ENCODE measurements at regions not wholly inside any gene's neighbourhood (a gene's known extent, or its start where the extent isn't known, plus 50 kb on each side); places are given as distances from the start of the nearest gene placed in this dataset.

GRCh38 chr18:78622907-78623541 is 356.6 kb upstream of the SALL3 start:
- DNase-seq (ENCODE audit: low read depth in 2 of 2), result no peak

- DNase-seq (ENCODE audit: low read depth in 2 of 2), result no peak
These were observed 354.9 kb upstream of the SALL3 start for GRCh38 chr18:78624646-78625279.

GRCh38 chr18:78625847-78626246 is 353.8 kb upstream of the SALL3 start:
- DNase-seq (ENCODE audit: low read depth in 2 of 2), result no peak

GRCh38 chr18:78627551-78628346 is 351.9 kb upstream of the SALL3 start:
- DNase-seq (ENCODE audit: low read depth in 2 of 2), result no peak

- no peak for DNase-seq (ENCODE audit: low read depth in 2 of 2)
These were observed 350.2 kb upstream of the SALL3 start for GRCh38 chr18:78629426-78629825.

GRCh38 chr18:78630356-78630755 is 349.3 kb upstream of the SALL3 start:
- DNase-seq (ENCODE audit: low read depth in 2 of 2), result no peak

GRCh38 chr18:78630981-78631510 is 348.6 kb upstream of the SALL3 start:
- no peak for DNase-seq (ENCODE audit: low read depth in 2 of 2)

GRCh38 chr18:78632111-78632541 is 347.5 kb upstream of the SALL3 start:
- DNase-seq (ENCODE audit: low read depth in 2 of 2), result no peak

GRCh38 chr18:78634061-78634696 is 345.4 kb upstream of the SALL3 start:
- DNase-seq (ENCODE audit: low read depth in 2 of 2), result no peak

- DNase-seq (ENCODE audit: low read depth in 2 of 2), result no peak
These were observed 344.4 kb upstream of the SALL3 start for GRCh38 chr18:78635093-78635800.

GRCh38 chr18:78636260-78636659 is 343.4 kb upstream of the SALL3 start:
- DNase-seq (ENCODE audit: low read depth in 2 of 2), result no peak

GRCh38 chr18:78637442-78638402 is 341.9 kb upstream of the SALL3 start:
- DNase-seq (ENCODE audit: low read depth in 2 of 2), result no peak

GRCh38 chr18:78639006-78639950 is 340.3 kb upstream of the SALL3 start:
- DNase-seq (ENCODE audit: low read depth in 2 of 2), result no peak

- no peak for DNase-seq (ENCODE audit: low read depth in 2 of 2)
These were observed 339.2 kb upstream of the SALL3 start for GRCh38 chr18:78640246-78640995.

- DNase-seq (ENCODE audit: low read depth in 2 of 2), result no peak
These were observed 337.9 kb upstream of the SALL3 start for GRCh38 chr18:78641689-78642231.

GRCh38 chr18:78642296-78642951 is 337.2 kb upstream of the SALL3 start:
- no peak for DNase-seq (ENCODE audit: low read depth in 2 of 2)

GRCh38 chr18:78643004-78643403 is 336.6 kb upstream of the SALL3 start:
- no peak for DNase-seq (ENCODE audit: low read depth in 2 of 2)

- no peak for DNase-seq (ENCODE audit: low read depth in 2 of 2)
These were observed 335.6 kb upstream of the SALL3 start for GRCh38 chr18:78643981-78644380.

All from stimulated activated CD4-positive, alpha-beta T cell treated with anti-CD3 and anti-CD28 coated beads, Interleukin-12 subunit alpha, Interleukin-12 subunit beta, amount 100 ng/mL, for 24 hours (primary cell).